ENCODE measurements at regions not wholly inside any gene's neighbourhood (a gene's known extent, or its start where the extent isn't known, plus 50 kb on each side); places are given as distances from the start of the nearest gene placed in this dataset.

- DNase-seq: peak in 1 of 2 donors; percentile 3
Observed at GRCh38 chr11:42524534-42525227, 787.1 kb upstream of the API5 start.

GRCh38 chr11:42526426-42526825 is 785.4 kb upstream of the API5 start:
- DNase-seq: no peak

- no peak for DNase-seq
Observed at GRCh38 chr11:42528471-42528870, 783.3 kb upstream of the API5 start.

GRCh38 chr11:42528911-42529310 is 782.9 kb upstream of the API5 start:
- no peak for DNase-seq

GRCh38 chr11:42536611-42537360 is 775.0 kb upstream of the API5 start:
- no peak for DNase-seq

- DNase-seq: no peak
Observed at GRCh38 chr11:42542336-42542735, 769.5 kb upstream of the API5 start.

- DNase-seq: no peak
Observed at GRCh38 chr11:42543844-42544419, 767.9 kb upstream of the API5 start.

- DNase-seq: no peak
Observed at GRCh38 chr11:42544726-42545125, 767.1 kb upstream of the API5 start.

GRCh38 chr11:42545954-42546353 is 765.8 kb upstream of the API5 start:
- DNase-seq: no peak

GRCh38 chr11:42552786-42553185 is 759.0 kb upstream of the API5 start:
- DNase-seq: no peak

- DNase-seq: no peak
Observed at GRCh38 chr11:42555190-42555589, 756.6 kb upstream of the API5 start.

GRCh38 chr11:42571131-42571877 is 740.5 kb upstream of the API5 start:
- DNase-seq: no peak

GRCh38 chr11:42571878-42572610 is 739.8 kb upstream of the API5 start:
- no peak for DNase-seq

- DNase-seq: no peak
Observed at GRCh38 chr11:42576318-42576717, 735.5 kb upstream of the API5 start.

- no peak for DNase-seq
Observed at GRCh38 chr11:42589286-42589685, 722.5 kb upstream of the API5 start.

- no peak for DNase-seq
Observed at GRCh38 chr11:42591841-42592240, 720.0 kb upstream of the API5 start.

GRCh38 chr11:42593441-42593840 is 718.4 kb upstream of the API5 start:
- DNase-seq: no peak

- no peak for DNase-seq
Observed at GRCh38 chr11:42595876-42596275, 715.9 kb upstream of the API5 start.

GRCh38 chr11:42596576-42597145 is 715.1 kb upstream of the API5 start:
- no peak for DNase-seq

- no peak for DNase-seq
Observed at GRCh38 chr11:42598341-42598740, 713.5 kb upstream of the API5 start.

GRCh38 chr11:42620796-42621195 is 691.0 kb upstream of the API5 start:
- no peak for DNase-seq
